GM21528 (cell line): ENCODE measurements at regions not wholly inside any gene's neighbourhood (a gene's known extent, or its start where the extent isn't known, plus 50 kb on each side); places are given as distances from the start of the nearest gene placed in this dataset.

Source experiments
- ATAC-seq: cut with Tn5 transposase; IDR thresholded peaks from one replicate; pipeline ENCODE4 v1.9.1; 2021; ENCODE audit warnings: mild to moderate bottlenecking, moderate library complexity; ENCODE audit not compliant: unreplicated experiment, low FRiP score

DNA sequence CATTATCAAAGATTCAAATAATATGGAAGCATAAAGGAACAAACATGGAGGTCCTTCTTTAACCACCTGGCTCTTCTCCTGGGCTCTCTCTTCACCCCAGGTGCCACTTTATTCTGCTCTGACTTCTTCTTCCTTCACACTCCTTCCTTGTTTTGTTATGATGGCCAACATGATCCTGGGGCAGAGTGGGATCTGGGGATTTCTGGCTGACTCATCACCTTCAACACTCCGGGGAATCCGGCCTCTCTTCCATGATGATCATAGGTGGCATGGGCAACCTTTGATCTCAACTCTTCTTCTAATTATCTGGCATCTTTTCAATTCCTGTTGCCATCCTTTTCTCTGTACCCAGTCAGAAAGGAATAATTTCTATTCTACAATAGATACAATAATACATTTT, 62.1 kb upstream of the TRPC7 start:
- ATAC-seq = no peak

DNA sequence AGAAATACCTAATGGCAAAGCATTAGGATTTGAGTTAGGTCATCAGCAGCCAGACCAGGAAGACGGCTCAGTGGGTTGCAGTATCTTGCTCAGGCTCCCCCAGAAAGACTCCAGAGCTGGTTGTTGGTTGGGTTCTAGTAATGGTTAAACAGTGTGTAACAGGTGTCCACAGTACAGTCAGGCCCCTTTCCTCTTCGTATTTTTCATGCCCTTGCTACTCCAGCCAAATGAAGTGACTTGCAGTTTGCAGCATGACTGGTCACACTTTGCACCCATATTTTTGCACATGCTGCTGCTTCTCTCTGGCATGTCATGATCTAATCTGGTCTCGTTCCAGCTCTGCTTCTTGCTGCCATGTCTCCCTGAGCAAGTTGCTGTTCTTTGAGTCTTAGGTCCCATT, 60.6 kb upstream of the TRPC7 start:
- ATAC-seq = no peak

DNA sequence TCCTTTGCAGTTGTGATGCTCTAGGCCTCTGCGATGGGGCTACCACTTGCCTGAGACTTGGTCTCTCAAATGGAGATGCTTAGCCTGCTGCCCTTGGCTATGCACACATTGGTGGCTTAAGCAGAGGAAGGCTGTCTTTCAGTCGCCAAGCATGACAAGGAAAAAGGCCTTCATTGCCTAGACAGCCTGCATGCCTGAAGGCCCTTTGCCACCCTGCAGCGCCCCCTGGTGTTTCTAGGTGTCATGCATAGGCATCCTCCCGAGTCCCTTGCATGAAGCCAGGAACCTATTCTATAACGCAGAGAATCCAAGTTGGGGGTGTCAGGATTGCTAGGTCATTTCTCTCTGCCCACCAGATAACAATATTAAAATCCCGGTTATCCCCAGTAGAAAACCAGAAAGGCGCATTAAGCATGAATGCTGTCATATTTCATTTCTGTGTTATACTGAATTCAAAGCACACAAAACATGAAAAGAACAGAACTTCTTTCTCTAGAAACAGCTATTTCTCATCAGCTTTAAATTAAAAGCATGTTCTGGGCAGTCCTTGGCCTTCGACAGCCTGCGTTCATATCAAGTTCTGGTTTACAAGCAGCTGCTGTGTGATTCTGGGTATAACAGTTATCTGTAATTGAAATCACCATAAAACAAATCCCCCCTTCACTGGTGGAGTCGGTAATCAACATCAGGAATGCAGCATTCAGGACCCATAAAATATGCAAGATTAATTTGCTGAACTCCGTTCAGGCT, 59.7 kb upstream of the TRPC7 start:
- peak; percentile 79 for ATAC-seq

DNA sequence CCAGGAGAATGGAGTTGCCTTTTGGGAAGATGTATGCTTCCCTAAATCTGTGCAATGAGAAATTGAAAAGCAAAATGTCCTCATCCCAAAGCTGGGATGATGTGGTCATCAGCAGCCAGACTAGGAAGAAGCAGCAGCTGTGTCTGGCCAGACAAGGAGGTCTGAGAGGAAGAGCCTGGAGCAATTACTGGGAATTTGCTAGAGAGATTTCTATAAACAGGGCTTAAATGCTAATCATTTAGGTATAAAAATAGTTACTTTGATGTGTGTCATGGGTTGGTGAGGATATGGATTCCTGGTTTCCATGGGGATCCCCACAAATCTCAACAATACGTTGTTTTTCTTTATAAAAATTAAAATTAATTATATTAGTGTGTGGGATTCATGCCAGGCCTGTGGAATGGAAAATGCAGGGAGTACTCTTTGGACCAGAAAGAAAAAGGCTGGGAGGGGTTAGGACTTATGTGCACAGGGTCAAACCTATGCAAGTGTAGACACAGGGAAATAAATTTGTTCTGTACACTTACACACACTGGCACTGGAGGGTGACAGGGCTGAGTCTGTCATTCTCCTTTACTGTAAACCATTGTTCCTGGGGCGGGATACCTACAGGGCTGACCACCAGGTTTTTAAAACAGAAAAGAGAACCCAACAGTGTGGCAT, 58.7 kb upstream of the TRPC7 start:
- no peak for ATAC-seq

DNA sequence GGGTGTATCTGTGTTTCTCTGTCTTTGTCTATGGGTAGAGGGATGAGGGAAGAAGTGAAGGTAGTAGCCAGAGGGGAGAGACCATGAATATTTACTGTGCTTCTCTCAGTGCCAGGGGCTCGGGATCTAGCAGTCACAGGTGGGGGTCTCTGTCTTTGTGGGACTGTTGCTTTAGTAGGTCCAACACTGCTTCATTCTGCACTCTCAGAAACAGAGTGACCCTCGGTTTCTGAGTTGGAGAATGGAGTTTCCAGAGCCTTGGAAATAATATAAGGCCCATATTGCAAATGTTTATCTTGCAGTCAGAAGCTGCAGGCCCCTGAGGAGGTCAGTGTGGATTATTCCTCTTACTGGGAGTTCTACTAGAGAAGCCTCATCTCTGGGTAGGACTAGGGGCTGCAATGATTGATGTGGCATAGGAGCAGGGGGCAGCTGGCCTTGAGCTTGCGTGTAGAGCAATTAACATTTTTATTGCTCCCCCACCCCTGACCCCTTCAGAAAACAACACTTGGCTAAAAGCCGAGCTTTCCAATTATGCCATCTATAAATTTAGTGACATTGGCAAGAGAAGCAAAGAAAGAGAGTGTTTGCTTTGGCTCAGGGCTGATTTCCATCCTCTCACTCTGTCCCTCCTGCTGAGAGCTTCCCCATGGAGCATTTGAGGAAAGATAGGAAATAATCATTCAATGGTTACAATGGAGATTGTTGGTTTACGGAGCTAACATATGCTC, 55.0 kb upstream of the TRPC7 start:
- ATAC-seq = no peak

DNA sequence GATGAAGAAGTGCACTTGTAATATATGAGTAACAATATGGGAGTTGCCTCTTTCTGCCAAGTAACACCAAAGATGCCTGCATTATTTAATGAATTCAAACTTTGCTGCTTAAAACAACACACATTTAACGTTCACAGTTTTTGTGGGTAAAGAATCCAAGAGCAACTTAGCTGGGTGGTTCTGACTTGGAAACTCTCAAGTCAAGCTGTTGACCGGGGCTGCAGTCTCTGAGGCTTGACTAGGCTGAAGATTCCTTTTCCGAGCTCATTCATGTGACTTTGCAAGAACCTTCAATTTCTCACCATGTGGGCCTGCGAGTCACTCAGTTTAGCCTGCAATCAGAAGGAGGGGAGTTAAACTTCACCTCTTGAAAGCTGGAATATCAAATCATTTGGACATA, 53.0 kb upstream of the TRPC7 start:
- no peak for ATAC-seq
